ENCODE measurements at regions not wholly inside any gene's neighbourhood (a gene's known extent, or its start where the extent isn't known, plus 50 kb on each side); places are given as distances from the start of the nearest gene placed in this dataset.

- TF ChIP-seq CTCF (IDR thresholded peaks at IDR 0.05) (no peak), POLR2A (IDR thresholded peaks at IDR 0.05) (no peak), EP300 (IDR thresholded peaks at IDR 0.05) (no peak)
Observed at GRCh38 chr22:49095366-49095765, 732.3 kb downstream of the BRD1 start.
